ENCODE measurements at regions not wholly inside any gene's neighbourhood (a gene's known extent, or its start where the extent isn't known, plus 50 kb on each side); places are given as distances from the start of the nearest gene placed in this dataset.
"Not testable (repeated sequence)": the region's sequence is repeated elsewhere in the genome, so short reads cannot be mapped to it uniquely, and the experiment has no call there.

DNA sequence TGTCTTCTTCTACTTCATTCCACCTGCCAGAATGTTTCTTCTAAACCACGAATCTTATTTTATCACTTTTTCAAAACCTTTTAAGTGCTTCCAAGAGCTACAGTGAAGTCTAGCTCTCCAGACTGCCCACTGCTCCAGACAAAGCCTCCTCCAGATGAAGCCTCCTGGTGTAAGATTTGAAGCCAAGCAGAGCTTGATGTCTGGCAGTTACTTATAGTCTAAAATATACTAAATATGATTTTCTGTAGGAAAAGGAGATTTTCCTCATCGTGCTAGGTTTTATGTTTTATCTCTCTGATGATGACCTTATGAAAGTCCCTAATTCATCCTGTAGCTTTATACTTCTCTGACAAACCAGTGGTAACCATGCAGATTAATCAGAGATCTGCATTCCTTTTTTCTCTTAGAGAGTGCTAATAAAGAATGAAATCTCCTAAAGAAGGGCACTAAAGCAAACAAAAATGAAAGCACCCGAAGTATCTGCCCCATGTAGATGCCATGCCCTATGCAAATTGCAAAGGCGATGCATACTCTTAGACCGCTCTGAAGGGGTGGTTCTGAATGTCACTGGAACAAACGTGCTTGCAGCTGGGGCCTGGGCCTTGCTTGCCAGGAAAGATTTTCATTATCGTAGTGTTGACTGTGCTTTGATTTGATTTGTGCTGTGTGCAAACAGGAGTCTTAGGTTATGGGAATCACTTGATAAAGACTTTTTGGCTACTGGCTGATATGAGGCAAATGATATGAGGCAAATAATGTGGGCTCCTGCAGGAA, 314.2 kb downstream of the PID1 start:
- DNase-seq (ENCODE audit: missing footprints) (no peak), ATAC-seq (peak; percentile 50)
- intact Hi-C loops (cut with DNase I), result no loop called here

DNA sequence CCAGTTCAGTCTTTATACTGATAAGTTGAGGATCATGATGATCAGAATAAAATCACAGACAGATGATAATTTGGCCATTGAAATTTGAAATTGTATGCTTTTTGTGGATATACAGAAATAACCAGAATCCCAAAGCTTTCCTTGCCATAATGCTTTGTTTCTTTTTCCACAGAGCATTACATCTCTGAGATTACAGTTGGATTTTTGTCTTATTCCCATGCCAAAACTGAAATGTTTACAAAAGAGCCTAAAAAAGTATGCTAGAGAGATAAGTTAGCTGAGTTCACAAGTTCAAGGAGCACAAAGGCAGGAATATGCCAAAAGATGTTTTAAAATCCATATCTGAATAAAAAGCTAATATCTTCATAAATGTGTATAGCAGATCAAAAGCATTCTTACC, 321.3 kb downstream of the PID1 start:
- no peak for ATAC-seq
- intact Hi-C loops (cut with DNase I), result no loop called here
- DNase-seq (ENCODE audit: missing footprints), result no peak

DNA sequence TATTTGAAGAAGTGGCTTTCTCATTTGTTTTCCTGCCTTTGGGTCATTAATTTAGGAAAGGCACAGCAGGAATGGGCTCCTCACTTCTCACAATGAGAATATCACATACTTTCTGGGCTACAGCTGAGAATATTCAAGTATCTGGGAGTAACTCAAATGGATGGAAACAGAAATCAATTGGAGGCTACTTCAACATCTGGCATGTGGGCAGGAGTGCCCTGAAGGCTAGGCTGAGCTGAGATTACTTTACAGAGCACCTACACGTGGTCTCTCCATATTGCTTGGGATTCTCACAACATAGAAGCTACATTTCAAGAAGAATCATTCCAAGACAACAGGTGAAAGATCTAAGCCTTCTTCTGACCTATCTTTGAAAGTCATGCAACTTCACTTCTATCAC, 325.4 kb downstream of the PID1 start:
- ATAC-seq, result no peak
- DNase-seq (ENCODE audit: missing footprints), result no peak
- intact Hi-C loops (cut with DNase I), result no loop called here

DNA sequence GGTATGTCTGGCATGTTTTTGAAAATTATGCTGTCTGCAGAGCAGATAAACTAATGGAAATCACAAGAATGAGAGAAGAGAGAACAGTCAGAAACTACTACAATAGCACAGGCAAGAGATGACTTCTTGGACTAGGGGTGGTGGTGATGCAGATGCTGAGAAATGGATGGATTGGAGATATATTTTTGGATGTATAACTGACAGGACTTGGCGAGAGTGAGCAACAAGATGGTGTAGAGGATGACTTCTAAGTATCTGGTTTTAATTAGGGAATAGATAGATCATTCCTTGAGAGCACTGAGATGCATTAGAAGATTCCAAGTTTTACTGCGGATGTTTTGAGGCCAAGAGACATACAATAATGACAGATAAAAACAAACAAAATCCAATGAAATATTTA, 328.2 kb downstream of the PID1 start:
- DNase-seq (ENCODE audit: missing footprints) (no peak), ATAC-seq (no peak)
- intact Hi-C loops (cut with DNase I), result no loop called here

DNA sequence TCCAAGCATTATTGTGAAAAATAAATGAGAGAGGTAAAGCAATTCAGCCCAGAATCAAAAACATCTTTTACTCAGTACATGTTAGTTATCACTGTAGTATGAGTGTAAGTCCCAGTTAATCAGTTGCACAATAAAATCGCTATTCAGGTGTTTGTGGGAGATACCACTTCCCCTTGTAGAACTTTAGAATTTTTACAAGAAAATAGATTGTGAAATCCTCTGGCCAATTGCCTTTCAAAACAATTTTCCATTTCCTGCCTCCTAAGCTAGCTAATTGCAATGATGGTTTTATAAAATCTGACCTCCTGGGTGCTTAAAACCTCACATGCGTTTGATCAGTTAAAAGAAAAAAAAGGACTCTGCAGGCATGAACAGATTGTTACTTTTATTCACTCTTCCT, 332.5 kb downstream of the PID1 start:
- intact Hi-C loops (cut with DNase I), result no loop called here
- DNase-seq (ENCODE audit: missing footprints) (no peak), ATAC-seq (no peak)

DNA sequence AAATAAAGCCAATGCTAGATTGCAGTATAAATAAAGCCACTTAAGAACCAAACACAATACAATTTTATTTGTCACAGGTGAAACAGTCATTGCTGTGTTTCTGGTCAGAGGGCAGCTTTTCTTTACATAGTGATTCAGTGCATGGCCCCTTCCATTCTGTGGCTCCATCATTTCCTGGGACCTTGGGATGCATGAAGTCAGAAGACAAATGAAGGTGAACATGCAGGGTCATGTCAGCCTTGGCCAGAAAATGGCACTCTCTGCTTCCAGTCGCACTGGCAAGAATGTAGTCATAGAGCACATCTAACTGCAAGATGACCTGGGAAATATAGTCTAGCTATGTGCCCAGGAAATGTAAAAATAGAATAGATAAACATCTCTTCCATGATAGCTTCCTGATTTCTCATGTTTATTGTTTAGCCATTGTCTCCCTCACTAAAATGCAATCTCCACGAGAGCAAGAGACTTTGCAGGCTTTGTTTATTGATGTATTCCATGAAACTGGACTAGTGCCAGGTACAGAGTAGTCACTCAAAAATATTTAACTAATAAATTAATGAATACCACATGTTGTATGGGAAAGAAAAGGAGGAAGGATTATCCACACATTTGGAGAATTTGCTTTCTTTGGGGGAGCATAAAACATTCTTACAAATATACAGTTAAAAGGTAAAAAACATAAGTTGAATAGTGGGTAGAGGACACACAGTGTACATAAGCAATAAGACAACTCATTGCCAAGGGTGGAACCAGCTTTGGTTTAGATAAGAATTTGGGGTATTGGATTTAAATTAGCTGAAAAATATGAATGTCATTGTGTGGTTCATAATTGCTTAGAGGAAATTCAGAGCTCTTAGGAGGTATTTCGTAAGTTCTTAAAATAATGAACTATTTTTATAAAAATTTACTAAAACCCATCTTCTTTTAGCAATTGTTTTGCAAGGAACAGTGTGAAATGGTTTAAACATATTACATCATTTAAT, 343.8 kb downstream of the PID1 start:
- DNase-seq (ENCODE audit: missing footprints) (no peak), ATAC-seq (no peak)
- intact Hi-C loops (cut with DNase I), result no loop called here

DNA sequence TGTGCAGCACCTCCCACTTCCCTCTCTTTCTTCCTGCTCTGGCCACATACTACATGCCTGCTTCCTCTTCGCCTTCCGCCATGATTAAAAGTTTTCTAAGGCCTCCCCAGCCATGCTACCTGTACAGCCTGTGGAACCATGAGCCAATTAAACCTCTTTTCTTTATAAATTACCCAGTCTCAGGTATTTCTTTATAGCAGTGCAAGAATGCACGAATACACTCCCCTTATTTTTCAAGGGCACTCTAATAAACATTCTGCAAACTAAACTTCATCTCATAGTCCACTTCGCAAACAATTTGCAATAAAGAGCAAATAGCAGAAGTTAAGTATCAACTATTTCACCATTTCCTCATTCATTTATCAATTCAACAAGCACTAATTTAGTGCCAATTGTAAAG, 351.3 kb downstream of the PID1 start:
- no peak for DNase-seq (ENCODE audit: missing footprints)
- no peak for ATAC-seq
- intact Hi-C loops (cut with DNase I), result no loop called here

DNA sequence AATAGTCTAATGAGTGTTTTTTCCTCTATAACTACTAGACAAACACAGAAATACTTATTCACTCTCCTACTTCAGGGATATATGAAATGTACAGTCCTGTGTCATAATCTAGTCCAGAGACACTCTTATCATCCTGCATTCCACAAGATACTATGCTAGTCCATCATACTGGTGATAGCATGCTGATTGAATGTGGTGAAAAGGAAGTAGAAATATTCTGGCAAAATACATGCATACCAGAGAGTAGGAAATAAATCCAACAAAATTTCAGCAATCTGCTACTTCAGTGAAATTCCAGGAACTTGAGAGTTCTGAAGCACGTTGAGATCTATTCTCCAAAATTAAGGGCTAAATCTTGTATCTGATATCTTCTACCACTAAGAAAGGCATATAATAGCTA, 353.9 kb downstream of the PID1 start:
- intact Hi-C loops (cut with DNase I), result no loop called here
- ATAC-seq (peak; percentile 46), DNase-seq (ENCODE audit: missing footprints) (no peak)

DNA sequence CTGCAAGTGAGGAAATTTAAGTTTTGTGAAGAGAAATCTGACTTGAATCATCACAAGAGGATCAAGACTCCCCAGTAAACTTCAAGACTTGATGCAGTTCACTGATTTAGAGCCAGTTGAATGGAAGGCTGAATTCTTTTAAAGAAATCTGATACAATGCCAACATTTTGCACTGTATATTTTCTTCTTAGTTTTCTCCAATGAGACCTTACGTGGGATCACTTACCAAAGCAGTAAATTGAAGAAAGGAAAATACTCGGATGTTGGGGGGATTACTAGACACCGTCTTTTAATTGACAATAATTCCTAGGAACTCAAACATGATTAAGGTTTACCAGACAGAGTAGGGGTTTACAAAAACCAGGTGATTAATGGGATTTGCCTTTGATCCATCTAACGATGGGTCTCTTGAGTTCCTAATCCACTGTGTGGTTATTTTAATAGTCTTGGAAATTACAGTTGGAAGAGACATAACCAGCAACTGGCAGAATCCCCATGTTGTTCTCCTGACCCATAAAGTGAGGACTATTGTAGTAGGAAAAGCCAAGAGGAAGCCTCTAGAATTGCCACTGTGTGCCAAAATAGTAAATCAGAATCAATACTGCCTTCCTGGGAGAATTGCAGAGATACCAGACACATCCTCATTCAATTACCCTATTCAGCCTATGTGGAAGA, 354.5 kb downstream of the PID1 start:
- no peak for DNase-seq (ENCODE audit: missing footprints)
- ATAC-seq, result no peak
- intact Hi-C loops (cut with DNase I), result no loop called here

DNA sequence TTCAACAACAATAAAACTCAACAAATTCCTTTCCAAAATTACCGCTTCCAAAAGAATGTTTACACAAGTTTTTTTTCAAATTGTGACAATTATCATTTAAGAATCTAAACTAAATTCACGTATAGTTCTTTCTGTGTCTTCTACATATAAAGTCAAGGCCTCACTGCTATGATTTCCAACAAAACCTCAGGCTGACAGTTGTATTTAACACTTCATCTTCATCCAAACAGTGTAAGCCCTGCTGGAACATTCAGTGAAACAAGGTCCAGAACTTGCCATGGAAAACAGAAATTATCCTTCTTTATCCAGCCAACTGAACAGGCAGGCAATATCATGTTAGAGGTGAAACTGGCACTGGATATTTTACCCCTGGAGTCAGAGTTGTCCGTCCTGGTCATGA, 357.9 kb downstream of the PID1 start:
- ATAC-seq (no peak), DNase-seq (ENCODE audit: missing footprints) (no peak)
- intact Hi-C loops (cut with DNase I), result no loop called here

DNA sequence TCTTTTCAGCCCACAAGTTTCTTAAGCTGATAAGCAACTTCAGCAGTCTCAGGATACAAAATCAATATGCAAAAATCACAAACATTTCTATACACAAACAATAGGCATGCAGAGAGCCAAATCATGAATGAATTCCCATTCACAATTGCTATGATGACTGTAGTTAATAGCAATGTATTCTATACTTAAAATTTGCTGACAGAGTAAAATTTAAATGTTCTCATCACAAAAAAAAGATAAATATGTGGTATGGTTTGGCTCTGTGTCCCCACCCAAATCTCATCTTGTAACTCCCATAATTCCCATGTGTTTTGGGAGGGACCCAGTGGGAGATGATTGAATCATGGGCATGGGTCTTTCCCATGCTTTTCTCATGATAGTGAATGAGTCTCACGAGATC, 360.2 kb downstream of the PID1 start:
- DNase-seq (ENCODE audit: missing footprints); intact Hi-C loops (cut with DNase I); ATAC-seq: not testable (repeated sequence)

DNA sequence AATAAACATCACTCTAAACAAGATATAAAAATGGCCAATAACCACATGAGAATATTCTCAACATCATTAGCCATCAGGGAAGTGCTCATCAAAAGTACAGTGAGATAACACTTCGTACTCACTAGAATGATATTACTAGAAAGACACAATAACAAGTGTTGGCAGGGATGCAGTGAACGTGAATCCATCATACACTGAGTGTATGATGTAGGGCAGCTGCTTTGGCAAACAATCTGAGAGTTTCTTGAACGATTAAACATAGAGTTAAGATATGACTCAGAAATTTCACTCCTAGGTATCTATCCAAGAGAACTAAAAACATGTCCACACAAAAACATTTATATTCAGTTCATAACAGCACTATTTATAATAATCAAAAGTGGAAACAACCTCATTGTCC, 368.9 kb downstream of the PID1 start:
- intact Hi-C loops (cut with DNase I), result no loop called here
- DNase-seq (ENCODE audit: missing footprints) (no peak), ATAC-seq (no peak)

DNA sequence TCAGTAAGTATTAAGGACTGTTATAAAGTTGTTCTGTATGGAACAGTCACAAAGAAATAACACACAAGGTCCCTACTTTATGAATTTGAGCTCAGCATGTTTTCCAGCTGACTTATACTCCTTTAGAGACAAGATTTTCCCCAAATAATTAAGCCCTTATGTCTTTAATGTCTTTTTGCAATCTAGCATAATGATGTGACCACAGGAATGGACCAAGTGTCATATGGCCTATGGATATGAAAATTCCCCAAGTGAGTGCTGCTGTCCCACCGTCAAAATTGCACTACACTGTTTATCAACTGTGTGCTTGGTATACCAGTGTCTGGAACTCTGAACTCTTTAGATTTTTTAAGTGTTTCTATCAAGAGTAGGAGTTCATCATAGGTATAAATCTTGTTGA, 369.6 kb downstream of the PID1 start:
- no peak for DNase-seq (ENCODE audit: missing footprints)
- ATAC-seq, result no peak
- intact Hi-C loops (cut with DNase I), result no loop called here

DNA sequence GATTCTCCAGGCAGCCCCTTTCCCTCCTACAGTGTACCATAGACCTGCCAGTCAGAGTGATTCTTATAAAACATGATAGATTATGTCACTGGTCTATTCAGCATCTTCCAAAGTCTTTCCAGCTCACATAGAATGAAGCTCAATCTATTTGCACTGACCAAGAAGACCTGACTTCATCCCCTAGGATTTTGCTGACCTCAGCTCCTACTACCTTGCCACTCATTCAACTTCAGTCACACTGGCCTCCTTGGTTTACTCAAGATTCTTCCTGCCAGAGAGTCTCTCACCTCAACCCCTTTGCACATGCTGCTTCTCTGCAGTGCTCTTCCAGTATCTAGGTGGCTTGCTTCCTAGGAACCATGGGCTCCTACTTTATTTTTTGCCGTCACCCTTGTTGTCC, 392.9 kb downstream of the PID1 start:
- DNase-seq (ENCODE audit: missing footprints) (no peak), ATAC-seq (no peak)
- intact Hi-C loops (cut with DNase I), result no loop called here

DNA sequence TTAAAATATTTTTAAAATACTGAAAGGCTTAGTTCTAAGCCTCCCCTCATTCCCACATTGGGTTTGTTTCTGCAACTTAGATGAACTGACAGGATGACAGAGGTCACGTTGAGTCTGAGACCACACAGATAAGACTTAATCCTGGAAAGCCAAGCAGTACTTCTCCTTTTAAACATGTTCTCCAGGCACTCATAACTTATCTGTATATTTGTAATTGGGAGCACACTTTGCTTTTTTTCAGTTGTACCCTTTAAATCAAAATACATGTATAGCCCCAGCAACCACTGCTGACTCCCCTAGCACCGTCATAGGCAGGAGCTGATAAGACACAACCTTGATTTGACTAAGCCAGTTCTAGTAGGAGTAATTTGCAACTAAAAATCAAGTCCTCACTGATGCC, 394.8 kb downstream of the PID1 start:
- ATAC-seq (no peak), DNase-seq (ENCODE audit: missing footprints) (no peak)
- intact Hi-C loops (cut with DNase I), result no loop called here

DNA sequence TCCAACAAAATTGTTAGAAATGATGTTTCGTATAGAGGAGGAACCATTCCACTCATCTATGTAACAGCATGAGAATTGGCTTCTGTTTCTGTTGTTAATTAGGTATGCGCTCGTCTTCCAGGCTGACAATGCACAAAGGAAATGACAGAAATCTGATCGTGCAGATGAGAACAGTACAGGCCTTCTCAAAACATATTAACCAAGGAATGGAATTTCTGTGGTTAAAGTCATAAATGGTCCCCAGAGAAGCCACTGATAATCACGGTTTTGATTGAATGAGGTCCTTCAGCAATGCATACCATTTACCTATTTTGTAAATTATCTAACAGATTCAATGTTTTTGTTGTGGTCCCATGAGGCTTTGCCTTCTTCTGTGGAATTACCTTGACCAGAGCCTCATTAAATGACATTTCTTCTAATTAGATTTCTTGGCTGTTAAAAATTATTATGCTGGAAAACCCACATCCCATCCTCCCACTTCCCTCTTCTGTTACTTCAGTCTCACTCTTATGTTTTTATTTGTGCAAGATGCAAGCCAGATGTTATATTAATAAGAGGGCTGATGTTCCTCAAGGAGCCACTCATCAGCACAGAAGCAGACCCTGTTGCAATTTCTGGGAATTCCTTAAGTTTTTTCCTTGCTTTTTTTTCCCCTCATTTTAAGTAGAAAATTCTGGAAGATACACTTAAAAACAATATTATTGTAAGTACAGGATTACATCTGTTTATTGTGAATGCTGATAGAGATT, 395.8 kb downstream of the PID1 start:
- no peak for ATAC-seq
- no peak for DNase-seq (ENCODE audit: missing footprints)
- intact Hi-C loops (cut with DNase I), result no loop called here

DNA sequence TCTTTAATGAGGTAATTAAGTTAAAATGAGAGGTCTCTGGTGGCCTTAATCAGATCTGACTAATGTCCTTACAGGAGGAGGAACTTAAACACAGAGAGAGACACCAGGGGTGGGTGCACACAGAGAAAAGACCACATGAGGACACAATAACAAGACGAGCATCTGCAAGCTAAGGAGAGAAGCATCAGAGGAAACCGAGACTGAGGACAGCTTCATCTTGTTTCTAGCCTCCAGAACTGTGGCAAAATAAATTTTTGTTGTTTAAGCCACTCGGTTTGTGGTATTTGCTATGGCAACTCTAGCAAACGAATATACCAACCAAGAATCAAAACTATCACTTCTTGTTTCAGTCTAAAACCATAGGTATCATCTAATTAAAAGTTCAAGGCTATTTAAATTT, 400.1 kb downstream of the PID1 start:
- intact Hi-C loops (cut with DNase I), result no loop called here
- no peak for DNase-seq (ENCODE audit: missing footprints)
- ATAC-seq, result no peak

DNA sequence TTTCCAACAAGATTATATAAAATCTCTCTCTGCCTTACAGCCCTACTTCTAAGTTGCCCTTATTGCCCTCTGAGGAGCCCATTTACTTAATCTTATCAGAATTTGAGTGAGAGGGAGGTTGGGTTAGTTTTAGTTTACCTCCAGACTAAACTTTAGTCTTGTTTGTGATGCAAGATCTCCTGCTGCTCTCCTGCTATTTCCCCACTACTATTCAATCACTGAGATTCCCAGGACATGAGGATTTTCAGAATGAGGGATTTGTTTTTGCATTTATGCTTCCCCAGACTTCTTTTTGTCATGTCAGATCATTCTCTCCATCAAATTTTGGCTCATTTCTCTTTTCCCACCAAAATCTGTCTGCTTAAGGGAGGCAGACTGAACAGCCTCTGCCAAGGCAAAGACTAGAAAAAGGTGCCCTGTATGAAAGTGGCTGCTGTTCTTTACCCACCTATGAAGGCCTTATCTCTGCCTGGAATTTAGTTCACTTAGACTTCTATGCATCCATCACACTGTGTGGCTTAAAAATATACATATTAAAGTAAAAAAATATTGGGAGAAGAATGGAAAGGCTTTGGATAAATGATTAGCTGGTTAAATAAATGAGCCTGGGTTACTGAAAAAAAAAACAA, 401.3 kb downstream of the PID1 start:
- intact Hi-C loops (cut with DNase I), result no loop called here
- ATAC-seq (no peak), DNase-seq (ENCODE audit: missing footprints) (no peak)

DNA sequence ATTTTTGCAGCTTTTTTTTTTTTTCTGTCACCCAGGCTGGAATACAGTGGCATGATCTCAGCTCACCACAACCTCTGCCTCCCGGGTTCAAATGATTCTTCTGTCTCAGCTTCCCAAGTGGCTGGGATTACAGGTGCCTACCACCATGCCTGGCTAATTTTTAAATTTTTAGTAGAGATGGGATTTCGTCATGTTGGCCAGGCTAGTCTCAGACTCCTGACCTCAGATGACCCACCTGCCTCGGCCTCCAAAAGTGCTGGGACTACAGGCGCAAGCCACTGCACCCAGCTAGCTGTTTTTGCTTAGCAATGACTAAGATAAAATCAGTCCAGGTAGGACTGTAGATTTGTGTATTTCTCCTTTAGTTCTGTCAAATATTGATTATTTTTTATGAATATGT, 403.7 kb downstream of the PID1 start:
- no peak for ATAC-seq
- no peak for DNase-seq (ENCODE audit: missing footprints)
- intact Hi-C loops (cut with DNase I), result no loop called here

Data from Right ventricle myocardium inferior (tissue), 1 donor.